HEK293 (cell line): ENCODE measurements at regions not wholly inside any gene's neighbourhood (a gene's known extent, or its start where the extent isn't known, plus 50 kb on each side); places are given as distances from the start of the nearest gene placed in this dataset.

ENCODE experiments used
- CTCF ChIA-PET: fragments of 350-600 bp; formaldehyde crosslinking; extraction: SDS; loops from one replicate; lab custom pipeline; 2021; ENCODE audit warnings: antibody characterized with exemption; lab: Yijun Ruan, JAX
- POLR2A ChIA-PET: fragments of 300-600 bp; formaldehyde crosslinking; extraction: SDS; loops from one replicate; lab custom pipeline; 2020; ENCODE audit warnings: antibody characterized with exemption, inconsistent platforms; lab: Yijun Ruan, JAX
- H3K27ac ChIP-seq: fragments of 200-500 bp; sonication (Bioruptor generic); 2 replicates; pipeline ENCODE4 v1.5.1; 2014; ENCODE audit warnings: low read depth, low read length, control low read depth, inconsistent platforms; ENCODE audit errors: extremely low read depth
- H3K36me3 ChIP-seq, 2 experiments: fragments of 200-500 bp in 1 of 2; sonication (Bioruptor generic) in 1 of 2; 1 replicate in 1 of 2; 2 replicates in 1 of 2; pipeline ENCODE4 v1.5.1; 2014 to 2017; ENCODE audit warnings: inconsistent platforms in 2 of 2, low read length in 2 of 2; ENCODE audit not compliant: control insufficient read depth in 2 of 2, insufficient read depth in 1 of 2
- H3K4me1 ChIP-seq: fragments of 200-500 bp; sonication (Bioruptor generic); 2 replicates; pipeline ENCODE4 v1.5.1; 2014; ENCODE audit warnings: mild to moderate bottlenecking, low read length, inconsistent platforms; ENCODE audit not compliant: control insufficient read depth, insufficient read depth
- H3K4me3 ChIP-seq: 2 replicates; pipeline ENCODE4 v1.5.1; 2011; ENCODE audit warnings: low read depth, mild to moderate bottlenecking, control low read depth, low read length, moderate library complexity
- H3K9me3 ChIP-seq: fragments of 200-500 bp; sonication (Bioruptor generic); 2 replicates; pipeline ENCODE4 v1.5.1; 2014; ENCODE audit warnings: low read depth, low read length, inconsistent platforms; ENCODE audit not compliant: control insufficient read depth, insufficient read depth
- EGR2 ChIP-seq: fragments of 450-650 bp; formaldehyde crosslinking; IDR thresholded peaks from 2 replicates; pipeline ENCODE4 v1.5.1; 2016; ENCODE audit warnings: low read depth, missing biosample characterization, missing genetic modification characterization
- HOXA7 ChIP-seq: sonication (generic); formaldehyde crosslinking; IDR thresholded peaks from 2 replicates; pipeline ENCODE4 v1.8.1; 2022; ENCODE audit warnings: missing genetic modification reagents, borderline replicate concordance
- KLF7 ChIP-seq: fragments of 450-650 bp; formaldehyde crosslinking; IDR thresholded peaks from 2 replicates; pipeline ENCODE4 v1.5.1; 2016; ENCODE audit warnings: missing biosample characterization, missing genetic modification characterization, borderline replicate concordance
- PRDM1 ChIP-seq: fragments of 450-650 bp; formaldehyde crosslinking; IDR thresholded peaks from 2 replicates; pipeline ENCODE4; 2016; ENCODE audit warnings: missing biosample characterization, missing genetic modification characterization
- SETDB1 ChIP-seq: IDR thresholded peaks from one replicate; pipeline ENCODE4 v1.6.1; 2017; ENCODE audit warnings: mild to moderate bottlenecking, low read length, moderate library complexity, mixed read lengths; ENCODE audit not compliant: insufficient read length
- TCF7L2 ChIP-seq: IDR thresholded peaks from 2 replicates; pipeline ENCODE4 v1.6.1; 2011; ENCODE audit warnings: low read depth, mild to moderate bottlenecking, inconsistent platforms, low read length, moderate library complexity, borderline replicate concordance
- ZNF114 ChIP-seq: fragments of 450-650 bp; formaldehyde crosslinking; IDR thresholded peaks from 2 replicates; pipeline ENCODE4 v1.5.0; 2017; ENCODE audit warnings: missing biosample characterization, missing genetic modification characterization
- ZNF174 ChIP-seq: fragments of 450-650 bp; formaldehyde crosslinking; IDR thresholded peaks from 2 replicates; pipeline ENCODE4 v1.5.0; 2017; ENCODE audit warnings: missing biosample characterization, mild to moderate bottlenecking, missing genetic modification characterization
- ZNF24 ChIP-seq: fragments of 450-650 bp; formaldehyde crosslinking; IDR thresholded peaks from 2 replicates; pipeline ENCODE4 v1.5.1; 2016; ENCODE audit warnings: missing biosample characterization, missing genetic modification characterization
- ZNF266 ChIP-seq: fragments of 450-650 bp; formaldehyde crosslinking; IDR thresholded peaks from 2 replicates; pipeline ENCODE4 v1.5.1; 2016; ENCODE audit warnings: missing biosample characterization, missing genetic modification characterization, low read depth
- ZNF324 ChIP-seq: fragments of 450-650 bp; formaldehyde crosslinking; IDR thresholded peaks from 2 replicates; pipeline ENCODE4 v1.5.1; 2016; ENCODE audit warnings: missing biosample characterization, missing genetic modification characterization
- ZNF354C ChIP-seq: fragments of 450-650 bp; formaldehyde crosslinking; IDR thresholded peaks from 2 replicates; pipeline ENCODE4 v1.5.1; 2016; ENCODE audit warnings: missing biosample characterization, missing genetic modification characterization, low read depth, borderline replicate concordance
- ZNF362 ChIP-seq: fragments of 450-650 bp; formaldehyde crosslinking; IDR thresholded peaks from 2 replicates; pipeline ENCODE4 v1.5.1; 2016; ENCODE audit warnings: missing biosample characterization, missing genetic modification characterization
- ZNF37A ChIP-seq: fragments of 450-650 bp; IDR thresholded peaks from 2 replicates; pipeline ENCODE4 v1.5.1; 2018; ENCODE audit warnings: missing biosample characterization, missing genetic modification characterization
- ZNF426 ChIP-seq: fragments of 450-650 bp; formaldehyde crosslinking; IDR thresholded peaks from 2 replicates; pipeline ENCODE4 v1.5.1; 2017; ENCODE audit warnings: missing biosample characterization, missing genetic modification characterization, mild to moderate bottlenecking, inconsistent platforms, moderate library complexity
- ZNF658 ChIP-seq: fragments of 450-650 bp; formaldehyde crosslinking; IDR thresholded peaks from 2 replicates; pipeline ENCODE4; 2016; ENCODE audit warnings: missing biosample characterization, missing genetic modification characterization
- ZNF785 ChIP-seq: fragments of 450-650 bp; formaldehyde crosslinking; IDR thresholded peaks from 2 replicates; pipeline ENCODE4 v1.5.1; 2016; ENCODE audit warnings: missing biosample characterization, missing genetic modification characterization
- ZNF843 ChIP-seq: fragments of 450-650 bp; formaldehyde crosslinking; IDR thresholded peaks from 2 replicates; pipeline ENCODE4 v1.5.1; 2016; ENCODE audit warnings: missing biosample characterization, missing genetic modification characterization
- ZSCAN16 ChIP-seq: fragments of 450-650 bp; formaldehyde crosslinking; IDR thresholded peaks from 2 replicates; pipeline ENCODE4 v1.5.1; 2016; ENCODE audit warnings: missing biosample characterization, missing genetic modification characterization
- ZSCAN18 ChIP-seq: fragments of 450-650 bp; formaldehyde crosslinking; IDR thresholded peaks from 2 replicates; pipeline ENCODE4 v1.5.1; 2016; ENCODE audit warnings: missing biosample characterization, missing genetic modification characterization
- TF ChIP-seq, protein P1 (sequence below): fragments of 450-650 bp; formaldehyde crosslinking; IDR thresholded peaks from 2 replicates; pipeline ENCODE4 v1.5.1; 2016; ENCODE audit warnings: missing biosample characterization, missing genetic modification characterization

- TF ChIP-seq ZSCAN16 (tag by site-specific recombination): no peak
- no peak for TF ChIP-seq ZNF24 (tag by site-specific recombination)
- TF ChIP-seq ZNF37A (tag by site-specific recombination): no peak
- no peak for TF ChIP-seq EGR2 (tag by site-specific recombination)
- no peak for TF ChIP-seq ZNF658
- no peak for TF ChIP-seq ZNF174
- no peak for TF ChIP-seq ZNF114 (tag by site-specific recombination)
- TF ChIP-seq ZNF785: no peak
- TF ChIP-seq PRDM1 (tag by site-specific recombination): no peak
- no peak for TF ChIP-seq ZNF843 (tag by site-specific recombination)
- TF ChIP-seq, protein P1, sequence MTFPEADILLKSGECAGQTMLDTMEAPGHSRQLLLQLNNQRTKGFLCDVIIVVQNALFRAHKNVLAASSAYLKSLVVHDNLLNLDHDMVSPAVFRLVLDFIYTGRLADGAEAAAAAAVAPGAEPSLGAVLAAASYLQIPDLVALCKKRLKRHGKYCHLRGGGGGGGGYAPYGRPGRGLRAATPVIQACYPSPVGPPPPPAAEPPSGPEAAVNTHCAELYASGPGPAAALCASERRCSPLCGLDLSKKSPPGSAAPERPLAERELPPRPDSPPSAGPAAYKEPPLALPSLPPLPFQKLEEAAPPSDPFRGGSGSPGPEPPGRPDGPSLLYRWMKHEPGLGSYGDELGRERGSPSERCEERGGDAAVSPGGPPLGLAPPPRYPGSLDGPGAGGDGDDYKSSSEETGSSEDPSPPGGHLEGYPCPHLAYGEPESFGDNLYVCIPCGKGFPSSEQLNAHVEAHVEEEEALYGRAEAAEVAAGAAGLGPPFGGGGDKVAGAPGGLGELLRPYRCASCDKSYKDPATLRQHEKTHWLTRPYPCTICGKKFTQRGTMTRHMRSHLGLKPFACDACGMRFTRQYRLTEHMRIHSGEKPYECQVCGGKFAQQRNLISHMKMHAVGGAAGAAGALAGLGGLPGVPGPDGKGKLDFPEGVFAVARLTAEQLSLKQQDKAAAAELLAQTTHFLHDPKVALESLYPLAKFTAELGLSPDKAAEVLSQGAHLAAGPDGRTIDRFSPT: no peak
- TF ChIP-seq ZNF362 (tag by site-specific recombination): no peak
- TF ChIP-seq HOXA7: no peak
- no peak for TF ChIP-seq KLF7 (tag by site-specific recombination)
- no peak for TF ChIP-seq ZNF324 (tag by site-specific recombination)
- POLR2A ChIA-PET: no interaction called here
Measured at GRCh38 chr2:217258170-217258569, 398.3 kb upstream of the TNP1 start.

GRCh38 chr2:217256251-217256650 is 396.4 kb upstream of the TNP1 start:
- Histone ChIP-seq H3K9me3 (no peaks in the 10 kb centered on the region), H3K4me3 (no peak overlapping the region), H3K36me3 (no peaks in the 10 kb centered on the region), H3K4me1 (no peaks in the 10 kb centered on the region), H3K27ac (no peak overlapping the region)
- TF ChIP-seq ZNF426 (tag by site-specific recombination) (no peak), TCF7L2 (no peak), SETDB1 (no peak), ZNF354C (tag by site-specific recombination) (no peak), ZNF266 (tag by site-specific recombination) (no peak), ZSCAN18 (tag by site-specific recombination) (no peak)
- POLR2A ChIA-PET: no interaction called here
- CTCF ChIA-PET: interaction anchor here (0.6 to 0.7 kb wide), 2 partner anchors 14 to 151 kb away, joined by 3 to 4 read pairs; no protein-coding TSS in a partner anchor

More at GRCh38 chr2:217258170-217258569, 398.3 kb upstream of the TNP1 start:
- CTCF ChIA-PET: no interaction called here
- no peaks in the 10 kb centered on the region for H3K36me3 ChIP-seq
- no peaks in the 10 kb centered on the region for H3K4me1 ChIP-seq
- H3K4me3 ChIP-seq: no peak overlapping the region
- no peak overlapping the region for H3K27ac ChIP-seq
- no peaks in the 10 kb centered on the region for H3K9me3 ChIP-seq
